Osteocyte (in vitro differentiated cells): ENCODE measurements at regions not wholly inside any gene's neighbourhood (a gene's known extent, or its start where the extent isn't known, plus 50 kb on each side); places are given as distances from the start of the nearest gene placed in this dataset.
A peak's percentile ranks its signal among the peaks of the same experiment; 100 is the strongest.

ENCODE experiments used
- DNase-seq: peaks from one replicate; pipeline ENCODE4 v3.0.0; 2021; ENCODE audit warnings: mixed read lengths; ENCODE audit not compliant: unreplicated experiment; ENCODE audit errors: extremely low spot score
- H3K27ac Mint-ChIP-seq: one replicate; pipeline ENCODE4 v1.8.0; 2021; ENCODE audit warnings: mild to moderate bottlenecking, mixed read lengths; ENCODE audit not compliant: unreplicated experiment
- H3K27me3 Mint-ChIP-seq: one replicate; pipeline ENCODE4 v1.8.0; 2021; ENCODE audit warnings: mixed read lengths; ENCODE audit not compliant: unreplicated experiment
- H3K36me3 Mint-ChIP-seq: one replicate; pipeline ENCODE4 v1.8.0; 2021; ENCODE audit warnings: mixed read lengths; ENCODE audit not compliant: unreplicated experiment
- H3K4me1 Mint-ChIP-seq: one replicate; pipeline ENCODE4 v1.8.0; 2021; ENCODE audit warnings: mixed read lengths; ENCODE audit not compliant: unreplicated experiment
- H3K4me3 Mint-ChIP-seq: one replicate; pipeline ENCODE4 v1.8.0; 2021; ENCODE audit warnings: mild to moderate bottlenecking, moderate library complexity, mixed read lengths; ENCODE audit not compliant: unreplicated experiment
- H3K9me3 Mint-ChIP-seq: one replicate; pipeline ENCODE4 v1.8.0; 2021; ENCODE audit warnings: mixed read lengths; ENCODE audit not compliant: unreplicated experiment
- CTCF ChIP-seq: fragments of 200-600 bp; sonication (generic); IDR thresholded peaks from 2 replicates; pipeline ENCODE4 v1.5.0; 2021; ENCODE audit warnings: antibody characterized with exemption, mild to moderate bottlenecking, moderate library complexity

DNA sequence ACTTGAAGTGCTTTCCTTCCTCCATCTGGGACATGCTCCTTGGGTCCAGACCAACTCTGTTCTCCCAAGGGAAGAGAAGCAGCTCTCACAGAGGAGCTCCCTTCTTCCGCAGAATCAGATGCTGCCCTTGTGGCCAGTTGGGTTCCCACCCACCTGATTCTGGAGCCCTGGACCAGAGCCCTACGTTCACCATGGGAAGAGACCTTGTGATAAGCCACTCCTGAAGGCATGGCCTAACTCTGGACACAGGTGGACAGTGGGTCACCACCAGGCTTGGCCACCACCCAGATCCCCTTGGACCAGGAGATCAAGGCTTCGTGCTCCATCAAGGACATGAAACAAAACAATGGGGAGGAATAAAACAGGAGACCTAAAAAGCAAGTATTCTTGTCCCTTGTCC is 172.2 kb downstream of the RPLP1 start:
- peaks cover 64% of the 10 kb centered on the region for H3K27me3 Mint-ChIP-seq
- H3K27ac Mint-ChIP-seq = no peak overlapping the region
- H3K9me3 Mint-ChIP-seq = peaks cover 3% of the 10 kb centered on the region
- H3K36me3 Mint-ChIP-seq = no peaks in the 10 kb centered on the region
- no peak overlapping the region for H3K4me3 Mint-ChIP-seq
- peak; percentile 63 for DNase-seq
- no peak for TF ChIP-seq CTCF
- no peaks in the 10 kb centered on the region for H3K4me1 Mint-ChIP-seq

- no peak overlapping the region for H3K4me3 Mint-ChIP-seq
- H3K27ac Mint-ChIP-seq = no peak overlapping the region
- peaks cover 3% of the 10 kb centered on the region for H3K9me3 Mint-ChIP-seq
- no peak for TF ChIP-seq CTCF
- no peaks in the 10 kb centered on the region for H3K36me3 Mint-ChIP-seq
- no peaks in the 10 kb centered on the region for H3K4me1 Mint-ChIP-seq
- peaks cover 64% of the 10 kb centered on the region for H3K27me3 Mint-ChIP-seq
- DNase-seq = no peak
These were observed 172.7 kb downstream of the RPLP1 start for GRCh38 chr15:69625328-69625727.

- H3K9me3 Mint-ChIP-seq = peaks cover 3% of the 10 kb centered on the region
These were observed 173.8 kb downstream of the RPLP1 start for GRCh38 chr15:69626095-69627066.

DNA sequence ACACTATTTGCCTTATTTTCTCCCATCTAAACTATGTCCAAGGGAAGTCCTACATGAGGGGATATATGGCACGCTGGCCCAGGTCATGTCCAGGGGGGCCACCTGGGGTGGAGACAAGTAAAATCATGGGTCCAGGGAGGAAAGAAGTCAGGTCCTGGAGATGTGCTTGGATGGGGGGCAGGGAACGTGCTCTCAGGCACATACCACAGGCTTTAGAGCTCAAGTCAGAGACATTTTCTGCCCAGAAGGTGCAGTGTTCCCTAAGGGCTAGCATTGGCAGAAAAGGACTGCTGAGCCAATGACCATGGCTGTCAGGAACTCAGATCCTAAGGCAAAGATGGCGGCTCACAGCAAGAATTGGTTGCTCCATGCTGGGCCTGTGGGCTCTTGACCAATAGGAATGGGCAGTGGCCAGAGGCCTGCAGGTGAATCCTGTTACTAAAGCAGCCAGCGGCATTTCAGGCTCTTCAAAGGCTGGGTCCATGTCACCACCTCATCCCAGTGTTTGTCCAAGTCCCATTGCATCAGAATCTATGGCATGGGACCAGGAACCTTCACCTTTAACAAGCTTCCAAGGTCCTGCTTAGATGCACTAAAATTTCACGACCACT is 175.0 kb downstream of the RPLP1 start:
- H3K9me3 Mint-ChIP-seq = peaks cover 3% of the 10 kb centered on the region
- H3K4me1 Mint-ChIP-seq = no peaks in the 10 kb centered on the region
- no peak overlapping the region for H3K27ac Mint-ChIP-seq
- peak; percentile 71 for DNase-seq
- H3K27me3 Mint-ChIP-seq = peaks cover 74% of the 10 kb centered on the region
- no peak overlapping the region for H3K4me3 Mint-ChIP-seq
- no peak for TF ChIP-seq CTCF
- no peaks in the 10 kb centered on the region for H3K36me3 Mint-ChIP-seq

More at GRCh38 chr15:69626095-69627066, 173.8 kb downstream of the RPLP1 start:
- no peak overlapping the region for H3K27ac Mint-ChIP-seq
- no peaks in the 10 kb centered on the region for H3K4me1 Mint-ChIP-seq
- DNase-seq = peak; percentile 73
- no peak for TF ChIP-seq CTCF
- H3K27me3 Mint-ChIP-seq = peaks cover 67% of the 10 kb centered on the region
- no peaks in the 10 kb centered on the region for H3K36me3 Mint-ChIP-seq
- no peak overlapping the region for H3K4me3 Mint-ChIP-seq
